Stimulated activated CD4-positive, alpha-beta T cell treated with anti-CD3 and anti-CD28 coated beads, Interleukin-2, amount 100 ng/mL, for 24 hours (primary cell): ENCODE measurements at regions not wholly inside any gene's neighbourhood (a gene's known extent, or its start where the extent isn't known, plus 50 kb on each side); places are given as distances from the start of the nearest gene placed in this dataset.
"Not testable (repeated sequence)": the region's sequence is repeated elsewhere in the genome, so short reads cannot be mapped to it uniquely, and the experiment has no call there.

Source experiments
- DNase-seq, 2 donors: peaks; one replicate each; pipeline ENCODE4 v3.0.0-alpha.2; 2020

DNA sequence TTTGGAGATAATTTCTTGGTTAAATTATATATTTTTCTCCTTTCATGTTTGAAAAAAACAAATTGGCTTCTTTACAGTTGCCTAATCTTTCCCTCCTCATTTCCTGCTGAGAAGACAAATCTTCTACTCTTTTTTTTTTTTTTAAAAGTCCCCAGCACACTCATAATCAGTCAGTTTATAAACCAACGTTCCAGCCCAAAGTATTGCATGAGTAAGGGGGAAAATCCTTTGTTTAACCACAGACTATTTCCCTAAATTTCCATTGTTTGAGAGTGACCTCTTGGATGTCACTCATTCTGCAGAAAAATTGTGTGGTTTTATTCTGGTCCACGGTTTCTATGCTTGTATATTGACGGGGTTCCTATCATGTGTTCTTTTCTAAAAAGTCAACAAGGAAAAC, 55.1 kb upstream of the TLR4 start:
- no peak for DNase-seq

DNA sequence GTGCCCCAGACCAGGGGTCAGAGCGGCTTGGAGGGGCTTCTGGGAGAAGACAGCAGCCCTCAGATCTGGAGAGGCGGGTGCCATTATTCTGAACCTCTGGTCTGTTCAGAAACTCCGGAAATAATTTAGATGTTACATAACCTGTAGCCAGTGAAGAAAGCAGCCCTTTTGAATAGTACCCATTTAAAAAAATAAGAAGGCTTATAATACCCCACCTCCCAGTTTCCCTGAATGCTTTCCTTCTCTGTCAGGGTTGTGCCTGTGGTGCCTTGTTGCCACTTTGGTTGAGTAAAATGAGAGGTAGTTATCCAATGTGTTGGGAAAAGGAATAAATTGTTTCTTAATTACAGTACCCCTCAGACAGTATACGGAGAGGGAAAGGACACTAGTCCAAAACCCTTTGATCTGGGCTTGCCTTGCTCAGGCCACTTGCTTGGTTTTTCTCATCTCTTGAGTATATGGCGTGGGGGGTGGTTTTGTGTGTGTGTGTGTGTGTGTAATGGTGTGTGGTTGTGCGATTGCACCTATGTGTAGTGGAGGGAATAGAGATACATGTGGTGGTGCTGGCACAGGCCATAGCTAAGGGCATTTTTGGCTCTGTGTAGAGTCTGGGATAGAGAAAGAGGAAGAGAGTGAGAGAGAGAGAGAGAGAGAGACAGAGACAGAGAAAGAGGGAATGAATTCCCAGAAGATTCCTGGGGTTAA, 59.1 kb upstream of the TLR4 start:
- no peak for DNase-seq

DNA sequence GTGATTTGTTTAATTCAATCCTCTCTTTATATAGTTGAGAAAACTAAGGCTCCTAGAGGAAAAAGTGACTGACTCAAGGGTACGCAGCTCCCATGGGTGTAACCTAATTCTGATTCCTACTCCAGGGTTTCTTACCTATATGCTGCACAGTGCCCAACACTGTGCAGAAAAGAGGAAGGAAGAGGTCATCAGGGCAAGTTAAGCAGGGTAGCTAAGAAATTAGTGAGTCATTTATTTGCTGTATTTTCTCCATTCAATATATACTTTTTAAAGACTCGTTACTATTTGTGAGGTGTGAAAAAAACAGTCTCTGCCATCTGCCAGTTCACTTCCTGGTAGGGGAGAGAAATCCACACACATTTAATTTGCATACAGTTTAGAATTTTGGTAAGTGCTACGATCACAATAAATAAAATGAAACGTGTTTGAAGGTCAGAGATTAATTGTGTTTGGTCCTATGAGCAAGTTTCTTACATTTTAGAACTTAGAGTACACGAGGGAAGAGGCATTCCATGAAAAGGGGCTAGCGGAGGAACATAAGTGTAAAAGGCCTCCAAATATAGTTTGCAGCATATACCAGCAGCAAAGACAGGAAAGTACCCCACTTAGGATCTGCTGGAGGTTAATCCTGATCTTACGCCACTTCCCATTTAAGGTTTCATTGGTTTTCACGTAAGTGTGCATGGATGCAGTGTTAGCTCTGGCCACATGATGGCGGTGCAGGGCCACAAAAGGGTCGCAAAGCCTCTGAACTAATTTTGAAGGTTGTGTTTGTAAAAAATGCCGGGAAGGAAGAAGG, 59.9 kb upstream of the TLR4 start:
- peak; percentile 55 to 67 for DNase-seq

GRCh38 chr9:117643288-117643654, 60.9 kb upstream of the TLR4 start:
- DNase-seq, result no peak

DNA sequence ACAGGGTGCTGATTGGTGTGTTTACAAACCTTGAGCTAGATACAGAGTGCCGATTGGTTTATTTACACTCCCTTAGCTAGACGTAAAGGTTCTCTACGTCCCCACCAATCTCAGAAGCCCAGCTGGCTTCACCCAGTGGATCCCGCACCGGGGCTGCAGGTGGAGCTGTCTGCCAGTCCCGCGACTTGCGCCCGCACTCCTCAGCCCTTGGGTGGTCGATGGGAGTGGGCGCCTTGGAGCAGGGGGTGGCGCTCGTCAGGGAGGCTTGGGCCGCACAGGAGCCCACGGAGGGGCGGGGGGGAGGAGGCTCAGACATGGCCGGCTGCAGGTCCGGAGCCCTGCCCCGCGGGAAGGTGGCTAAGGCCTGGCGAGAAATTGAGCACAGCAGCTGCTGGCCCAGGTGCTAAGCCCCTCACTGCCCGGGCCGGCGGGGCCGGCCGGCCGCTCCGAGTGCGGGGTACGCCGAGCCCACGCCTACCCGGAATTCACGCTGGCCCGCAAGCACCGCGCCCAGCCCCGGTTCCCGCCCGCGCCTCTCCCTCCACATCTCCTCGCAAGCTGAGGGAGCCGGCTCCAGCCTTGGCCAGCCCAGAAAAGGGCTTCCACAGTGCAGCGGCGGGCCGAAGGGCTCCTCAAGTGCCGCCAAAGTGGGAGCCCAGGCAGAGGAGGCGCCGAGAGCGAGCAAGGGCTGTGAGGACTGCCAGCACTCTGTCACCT, 61.5 kb upstream of the TLR4 start:
- not testable (repeated sequence) for DNase-seq

GRCh38 chr9:117636681-117637080, 67.5 kb upstream of the TLR4 start:
- DNase-seq, result no peak

DNA sequence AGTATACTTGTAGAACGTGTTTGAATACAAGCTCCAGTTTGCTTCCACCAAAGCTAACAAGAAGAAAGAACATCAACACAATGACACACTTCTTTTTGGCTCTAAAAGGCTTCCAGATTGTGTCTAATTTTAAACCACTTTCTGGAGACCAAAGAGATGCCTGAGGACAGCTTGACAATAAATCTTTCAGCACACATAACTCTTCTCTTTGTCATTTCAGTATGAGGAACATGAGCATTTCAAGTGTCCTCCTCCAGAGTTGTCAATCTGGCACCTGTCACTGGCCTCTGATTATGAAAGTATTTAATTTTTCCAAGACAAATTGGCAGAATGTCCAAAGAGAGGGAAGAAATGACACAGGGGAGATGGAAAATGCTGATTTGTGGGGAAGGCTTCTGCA, 79.0 kb upstream of the TLR4 start:
- DNase-seq, result no peak

DNA sequence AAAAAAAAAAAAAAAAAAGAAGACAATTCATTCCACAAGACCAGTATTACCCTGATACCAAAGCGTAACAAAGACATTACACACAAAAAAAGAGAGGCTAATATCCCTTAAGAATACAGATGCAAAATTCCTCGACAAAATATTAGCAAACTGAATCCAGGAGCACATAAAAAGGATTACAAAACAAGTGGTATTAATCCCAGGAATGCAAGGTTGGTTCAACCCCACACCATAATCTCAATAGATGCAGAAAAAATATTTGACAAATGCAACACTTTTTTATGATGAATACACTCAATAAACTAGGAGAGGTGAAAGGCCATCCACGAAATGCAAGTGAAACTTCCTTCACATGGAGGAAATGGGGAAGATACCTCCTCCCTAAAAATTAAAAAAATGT, 80.1 kb upstream of the TLR4 start:
- no peak for DNase-seq

GRCh38 chr9:117622347-117622746, 81.9 kb upstream of the TLR4 start:
- no peak for DNase-seq

GRCh38 chr9:117616431-117616831, 87.8 kb upstream of the TLR4 start:
- DNase-seq, result no peak

DNA sequence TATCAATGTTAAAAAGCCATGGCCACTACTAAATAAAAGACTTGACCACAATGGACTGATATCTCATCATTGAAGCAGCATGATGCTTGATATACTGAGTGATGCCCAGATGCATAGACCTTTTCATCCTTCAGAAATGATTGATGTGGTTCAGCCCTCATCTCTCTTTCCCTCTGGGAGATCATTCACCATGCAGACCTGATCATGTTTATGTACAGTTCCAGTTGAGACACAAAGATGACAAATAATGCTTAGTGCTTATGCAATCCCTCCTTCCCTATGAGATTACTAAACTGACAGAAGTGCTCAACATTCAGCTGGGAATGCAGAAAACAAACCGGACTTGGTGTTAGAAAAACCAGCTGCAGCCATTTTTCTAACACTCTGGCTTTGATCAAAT, 91.9 kb upstream of the TLR4 start:
- DNase-seq, result no peak

- no peak for DNase-seq
Observed at GRCh38 chr9:117597977-117598376, 106.2 kb upstream of the TLR4 start.

DNA sequence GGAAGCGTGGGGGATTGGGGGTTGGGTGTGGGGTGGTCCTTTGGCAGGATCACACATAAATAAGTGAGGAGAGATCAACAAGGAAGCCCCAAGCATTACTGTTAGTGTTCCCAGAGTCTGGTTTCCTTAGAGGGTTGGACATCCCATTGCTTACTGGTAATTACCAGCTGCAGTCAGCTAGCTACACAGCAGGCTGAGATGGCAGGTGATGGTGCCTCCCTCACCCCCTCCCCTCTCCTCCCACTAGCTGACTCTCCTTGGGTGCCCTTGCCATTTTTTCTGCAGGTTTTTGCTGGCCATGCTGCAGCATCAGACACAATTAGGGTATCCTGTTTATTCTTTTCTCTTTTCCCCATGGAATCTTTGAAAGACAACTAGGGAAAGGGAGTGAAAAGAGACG, 107.5 kb upstream of the TLR4 start:
- no peak for DNase-seq

DNA sequence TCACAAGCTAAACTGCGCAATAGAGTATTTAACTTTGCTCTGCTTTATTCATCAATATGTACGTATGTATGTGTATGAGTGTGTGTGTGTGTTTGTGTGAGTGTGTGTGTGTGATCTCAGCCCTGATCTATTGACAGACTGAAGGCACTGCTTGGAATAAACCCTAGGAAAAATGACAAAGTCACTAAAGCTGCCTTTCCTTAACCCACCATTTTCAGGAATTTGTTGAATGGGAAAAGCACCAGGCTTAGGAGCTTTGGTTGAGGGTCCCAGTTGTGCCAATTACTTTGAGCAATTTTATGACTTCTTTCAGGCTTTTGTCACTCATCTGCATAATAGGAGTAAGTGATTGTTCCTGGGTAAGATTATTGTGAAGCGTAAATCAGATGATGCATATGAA, 108.6 kb upstream of the TLR4 start:
- DNase-seq, result no peak

- DNase-seq, result no peak
Observed at GRCh38 chr9:117587263-117587662, 116.9 kb upstream of the TLR4 start.

- no peak for DNase-seq
Observed at GRCh38 chr9:117574099-117574498, 130.1 kb upstream of the TLR4 start.

DNA sequence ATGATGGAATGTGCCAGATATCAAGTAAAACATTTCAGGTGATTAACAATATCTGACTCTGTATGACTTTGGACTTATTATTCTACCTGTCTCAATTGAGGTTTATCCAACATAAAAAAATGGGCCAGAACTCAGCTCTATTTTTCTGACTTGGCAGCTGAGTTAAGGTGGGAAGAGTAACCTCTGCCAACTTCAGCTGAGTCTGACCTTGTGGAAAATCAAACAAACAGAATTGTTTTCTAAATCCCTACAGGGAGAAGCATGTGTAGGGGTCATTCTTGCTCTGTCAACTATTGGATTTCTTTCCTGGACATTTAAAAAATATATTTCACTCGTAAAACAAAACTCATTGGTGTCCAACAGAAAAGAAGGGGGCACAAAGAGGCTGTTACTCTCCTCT, 139.4 kb upstream of the TLR4 start:
- DNase-seq, result no peak

- DNase-seq, result no peak
Observed at GRCh38 chr9:117561761-117562160, 142.4 kb upstream of the TLR4 start.

DNA sequence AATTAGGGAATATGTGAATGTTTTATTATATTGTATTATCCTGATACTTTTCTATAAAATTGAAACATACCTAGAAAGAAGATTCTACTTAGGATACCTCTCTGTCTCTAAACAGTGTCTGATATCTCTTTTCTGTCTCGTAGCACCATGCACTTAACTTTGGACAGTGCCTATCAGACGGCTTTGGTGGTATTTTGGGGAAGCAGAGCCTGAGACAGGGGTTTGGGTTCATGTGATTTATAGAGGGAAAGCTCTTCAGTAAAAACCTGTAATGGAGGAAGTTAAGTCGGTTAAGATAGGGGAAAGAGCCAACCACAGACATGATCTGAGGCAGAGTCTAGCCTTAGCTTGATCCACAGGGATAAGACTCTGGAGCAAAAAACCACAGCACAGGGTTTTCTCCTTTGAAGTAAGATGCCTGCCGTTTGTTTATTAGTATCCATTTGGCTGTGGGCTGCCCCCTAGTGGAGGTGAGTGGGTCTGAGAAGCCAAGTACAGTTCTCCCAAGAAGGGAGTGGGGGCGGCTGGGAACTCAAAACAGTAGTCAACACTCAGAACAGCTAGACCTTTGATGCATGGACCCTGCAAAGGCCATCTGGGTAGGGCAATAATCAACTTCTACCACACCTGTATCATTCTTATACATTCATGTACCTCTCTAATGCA, 141.2 kb upstream of the ASTN2 start:
- DNase-seq, result peak; percentile 19 to 53

GRCh38 chr9:117552811-117553210, 138.0 kb upstream of the ASTN2 start:
- no peak for DNase-seq

- DNase-seq, result no peak
Observed at GRCh38 chr9:117551171-117551570, 136.3 kb upstream of the ASTN2 start.

GRCh38 chr9:117549444-117549843, 134.6 kb upstream of the ASTN2 start:
- DNase-seq, result no peak

DNA sequence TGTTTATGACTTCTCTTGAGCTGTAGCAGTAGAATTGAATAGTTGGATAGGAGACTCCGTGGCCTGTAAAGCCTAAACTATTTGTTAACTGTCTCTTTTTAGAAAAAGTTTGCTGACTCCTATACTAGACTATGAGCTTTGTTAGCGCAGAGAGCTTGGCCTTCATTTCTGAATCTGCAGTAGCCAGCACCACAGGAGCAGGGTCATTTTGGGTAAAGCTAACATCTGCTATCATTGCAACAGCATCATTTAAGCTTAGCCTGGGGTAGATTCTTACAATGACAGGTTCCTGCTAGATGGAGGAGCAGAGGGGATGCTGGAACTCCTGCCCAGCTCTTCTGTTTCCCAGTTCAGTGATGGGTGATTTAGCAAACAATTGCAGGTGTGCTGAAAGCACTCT, 133.7 kb upstream of the ASTN2 start:
- no peak for DNase-seq

DNA sequence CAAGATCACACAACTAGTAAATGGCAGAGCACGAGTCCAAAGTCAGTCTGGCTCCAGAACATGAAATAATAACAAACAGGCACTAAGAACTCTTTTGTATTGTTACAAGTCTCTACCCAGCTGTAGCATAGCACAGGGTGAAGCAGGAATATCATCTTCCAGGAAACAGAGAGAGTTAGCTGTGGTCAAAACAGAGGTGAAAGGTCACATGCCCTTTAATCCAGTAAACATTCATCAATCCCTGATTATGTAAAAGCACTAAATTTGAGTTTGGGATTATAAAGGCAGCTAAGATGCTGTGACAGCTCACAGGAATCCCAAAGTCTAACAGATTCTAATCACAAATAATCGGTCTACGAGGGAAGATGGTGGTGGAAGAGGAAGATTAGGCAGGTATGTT, 133.0 kb upstream of the ASTN2 start:
- no peak for DNase-seq
